GDM1 (cell line): ENCODE measurements at regions not wholly inside any gene's neighbourhood (a gene's known extent, or its start where the extent isn't known, plus 50 kb on each side); places are given as distances from the start of the nearest gene placed in this dataset.
"Not testable (repeated sequence)": the region's sequence is repeated elsewhere in the genome, so short reads cannot be mapped to it uniquely, and the experiment has no call there.

ENCODE experiments used
- DNase-seq: peaks from one replicate; lab custom pipeline; 2025; lab: John Stamatoyannopoulos, UW

GRCh38 chr1:118297521-118297920 is 112.5 kb upstream of the SPAG17 start:
- DNase-seq: no peak

- DNase-seq: no peak
Measured at GRCh38 chr1:118294875-118295642, 110.0 kb upstream of the SPAG17 start.

DNA sequence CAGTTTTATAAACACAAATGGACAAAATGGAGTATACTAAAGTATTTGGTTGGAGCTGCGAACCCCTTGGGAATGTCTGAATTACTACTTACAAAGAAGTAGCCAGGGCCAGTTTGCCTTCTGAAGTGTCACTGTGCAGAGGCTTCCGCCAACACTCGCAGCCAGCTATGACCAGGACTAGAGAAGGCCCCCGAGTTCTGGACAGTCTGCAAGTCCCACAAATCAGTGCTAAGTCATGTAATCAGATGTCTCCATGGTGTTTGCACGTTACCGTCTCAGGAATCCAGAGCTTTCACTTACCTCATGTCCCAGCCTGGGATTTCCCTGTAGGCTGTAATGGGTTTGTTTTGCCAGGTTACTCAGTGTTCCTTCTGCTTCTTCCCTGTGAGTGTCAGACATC is 106.6 kb upstream of the SPAG17 start:
- DNase-seq: no peak

DNA sequence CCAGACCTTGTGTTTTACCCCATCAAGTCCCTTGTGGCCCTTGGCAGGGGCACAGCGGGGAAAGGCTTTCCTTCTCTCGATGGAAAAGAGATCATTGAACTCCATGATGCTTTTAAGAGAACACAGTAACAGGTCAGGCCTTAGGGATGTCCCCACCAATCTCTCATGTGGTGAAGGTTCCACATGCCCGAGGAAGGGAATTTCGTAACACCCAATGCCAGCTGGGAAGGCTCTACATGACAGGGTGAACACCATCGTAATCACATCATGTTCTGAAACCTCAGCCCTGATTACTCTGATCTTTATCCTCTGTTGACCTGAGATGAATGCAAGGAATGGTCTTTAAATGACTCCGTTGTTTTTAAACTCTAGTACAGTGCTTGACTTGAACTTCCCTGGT is 105.5 kb upstream of the SPAG17 start:
- no peak for DNase-seq

GRCh38 chr1:118290046-118290445 is 105.0 kb upstream of the SPAG17 start:
- no peak for DNase-seq

- DNase-seq: not testable (repeated sequence)
Measured at GRCh38 chr1:118280656-118281055, 95.6 kb upstream of the SPAG17 start.

DNA sequence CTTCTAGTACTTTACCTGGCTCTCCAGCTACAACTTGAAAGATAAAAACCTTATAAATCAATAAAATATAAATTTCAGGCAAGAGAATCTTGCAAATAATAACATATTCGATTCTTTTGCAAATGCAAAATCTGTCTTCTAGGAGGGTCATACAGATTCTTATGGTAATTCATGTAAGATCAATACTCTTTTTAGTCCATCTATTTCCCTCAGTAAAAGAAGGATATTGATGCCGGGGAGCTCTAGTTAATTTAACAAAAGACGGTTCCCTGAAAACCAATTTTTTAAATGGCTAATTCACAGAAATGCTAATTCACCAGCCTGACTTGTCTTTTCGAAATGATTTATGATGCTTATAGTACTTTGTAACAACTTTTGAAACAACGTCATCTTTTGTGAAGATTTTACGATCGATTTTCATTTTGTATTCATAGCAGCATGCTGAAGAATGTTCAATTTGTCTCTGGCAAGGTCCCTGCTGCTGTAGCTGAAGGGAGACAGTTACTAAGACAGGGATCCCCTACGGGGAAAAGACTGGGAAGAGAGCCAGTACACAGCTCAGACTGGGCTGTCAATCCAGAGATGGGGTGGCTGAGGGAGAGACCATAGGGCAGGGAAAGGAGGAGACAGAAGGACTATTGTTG is 90.6 kb upstream of the SPAG17 start:
- DNase-seq: no peak

GRCh38 chr1:118272884-118273283 is 87.9 kb upstream of the SPAG17 start:
- DNase-seq: no peak

- no peak for DNase-seq
Measured at GRCh38 chr1:118271883-118272282, 86.9 kb upstream of the SPAG17 start.

DNA sequence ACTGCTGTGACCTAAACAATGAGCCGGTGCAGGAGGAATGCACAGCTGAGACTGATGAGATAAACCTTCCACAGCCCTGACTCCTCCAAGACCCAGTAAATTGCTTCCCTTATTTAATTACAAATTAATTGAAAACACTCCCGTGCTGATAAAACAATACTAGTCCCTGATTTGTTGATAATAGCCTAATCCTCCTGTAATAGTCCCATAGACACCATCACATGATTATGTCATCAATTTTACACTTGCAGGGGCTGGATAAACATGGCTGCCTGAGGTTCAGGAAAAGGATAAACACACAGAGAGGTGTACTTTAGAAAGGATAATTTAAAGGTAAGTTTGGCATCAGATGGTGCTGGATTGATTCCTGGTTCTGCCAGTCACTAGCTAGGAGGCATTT is 84.6 kb upstream of the SPAG17 start:
- DNase-seq: no peak

- DNase-seq: no peak
Measured at GRCh38 chr1:118266436-118266835, 81.4 kb upstream of the SPAG17 start.

DNA sequence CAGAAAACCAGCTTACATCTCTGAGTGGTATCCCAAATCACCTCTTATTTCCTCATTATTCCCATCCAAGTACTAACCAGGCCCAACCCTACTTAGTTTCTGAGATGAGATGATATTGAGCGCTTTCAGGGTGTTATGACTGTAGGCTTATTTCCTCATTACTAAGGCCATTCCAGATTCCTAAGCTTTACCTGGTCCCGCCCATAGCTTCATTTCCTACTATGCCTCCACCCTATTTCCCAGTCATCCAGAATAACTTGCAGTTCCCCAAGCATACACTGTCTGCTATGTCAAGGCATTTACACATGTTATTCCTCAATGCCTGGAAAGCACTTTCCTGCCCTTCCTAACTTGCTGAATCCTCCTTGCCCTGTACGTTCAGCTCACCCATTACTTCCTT is 79.3 kb upstream of the SPAG17 start:
- no peak for DNase-seq

GRCh38 chr1:118262865-118263264 is 77.8 kb upstream of the SPAG17 start:
- no peak for DNase-seq

- no peak for DNase-seq
Measured at GRCh38 chr1:118258975-118259374, 73.9 kb upstream of the SPAG17 start.

DNA sequence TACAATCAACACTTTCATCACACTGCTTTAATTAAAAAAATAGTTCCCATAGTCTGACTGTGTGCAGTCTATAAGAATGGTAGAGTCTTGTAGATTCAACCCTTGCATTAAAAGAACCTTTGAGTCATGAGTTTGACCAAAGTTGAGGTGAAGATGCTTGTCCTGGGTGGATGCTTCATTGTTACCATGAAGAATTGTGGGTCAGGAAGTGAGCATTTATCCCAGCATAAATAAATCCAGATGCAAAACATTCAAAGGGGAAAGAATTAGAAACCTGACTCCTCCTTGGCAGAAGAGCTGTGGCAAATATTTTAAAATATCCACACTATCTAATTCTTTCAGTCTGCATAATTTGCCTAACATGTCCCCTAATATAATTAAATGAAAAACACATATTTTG is 72.9 kb upstream of the SPAG17 start:
- no peak for DNase-seq

- no peak for DNase-seq
Measured at GRCh38 chr1:118254491-118255425, 69.7 kb upstream of the SPAG17 start.

- no peak for DNase-seq
Measured at GRCh38 chr1:118254001-118254400, 69.0 kb upstream of the SPAG17 start.

DNA sequence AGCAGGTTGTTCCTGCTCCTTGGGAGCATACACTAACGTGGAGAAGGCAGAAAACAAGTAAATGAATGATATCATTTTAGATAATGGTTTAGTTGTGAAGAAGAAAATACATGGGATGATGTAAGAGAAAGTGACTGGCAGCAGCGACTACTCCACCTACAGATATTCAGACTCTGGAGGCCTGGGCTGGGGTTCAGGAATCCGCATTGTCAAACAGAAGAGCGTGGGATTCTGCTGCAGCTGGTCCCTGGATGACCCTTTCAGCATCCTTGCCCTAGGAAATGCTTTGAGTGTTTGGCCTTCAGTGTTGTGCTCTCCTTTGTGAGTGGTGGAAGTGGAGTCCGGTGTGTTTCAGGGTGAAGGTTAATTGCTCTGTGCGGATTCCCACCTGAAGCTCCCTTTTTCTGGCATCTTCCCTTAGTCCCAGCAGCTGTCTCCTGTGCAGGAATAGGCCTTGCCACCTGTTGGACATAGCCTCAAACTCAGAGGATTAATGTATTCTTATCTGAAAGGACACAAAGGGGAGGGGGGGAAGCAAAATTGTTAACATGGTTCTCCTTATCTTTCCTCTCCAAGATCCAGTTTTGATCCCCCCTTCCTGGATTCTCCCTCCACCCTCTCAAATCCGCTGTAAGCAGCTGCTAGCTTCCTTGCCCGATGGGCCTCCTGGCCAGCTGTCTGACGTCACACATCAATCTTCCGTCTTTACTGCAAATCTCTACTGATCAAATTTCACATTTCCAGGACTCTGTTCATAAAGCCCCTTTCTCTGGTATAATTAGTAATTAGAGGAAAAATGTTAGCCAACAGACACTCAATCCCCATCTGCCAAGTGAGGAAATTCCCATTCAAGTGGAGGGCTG is 68.3 kb upstream of the SPAG17 start:
- DNase-seq: no peak

DNA sequence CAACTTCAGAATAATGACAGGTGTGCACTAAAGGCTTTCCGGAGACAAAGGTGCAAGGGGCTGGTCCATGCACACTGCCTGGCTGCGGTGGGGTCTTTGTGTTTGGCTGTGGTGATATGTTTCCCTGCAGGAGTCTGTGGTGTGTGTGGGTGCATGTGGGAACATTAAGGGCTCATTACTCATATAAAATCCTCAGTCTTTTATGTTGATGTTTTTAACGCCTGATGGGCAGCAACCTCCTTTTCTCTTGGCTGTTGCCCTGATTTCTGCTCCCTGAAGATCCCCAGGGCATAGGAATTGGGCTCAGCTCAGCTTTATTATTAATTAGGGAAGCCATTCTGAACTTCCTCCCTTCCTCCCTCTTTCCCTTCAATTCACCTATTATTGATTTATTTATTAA is 67.6 kb upstream of the SPAG17 start:
- no peak for DNase-seq

DNA sequence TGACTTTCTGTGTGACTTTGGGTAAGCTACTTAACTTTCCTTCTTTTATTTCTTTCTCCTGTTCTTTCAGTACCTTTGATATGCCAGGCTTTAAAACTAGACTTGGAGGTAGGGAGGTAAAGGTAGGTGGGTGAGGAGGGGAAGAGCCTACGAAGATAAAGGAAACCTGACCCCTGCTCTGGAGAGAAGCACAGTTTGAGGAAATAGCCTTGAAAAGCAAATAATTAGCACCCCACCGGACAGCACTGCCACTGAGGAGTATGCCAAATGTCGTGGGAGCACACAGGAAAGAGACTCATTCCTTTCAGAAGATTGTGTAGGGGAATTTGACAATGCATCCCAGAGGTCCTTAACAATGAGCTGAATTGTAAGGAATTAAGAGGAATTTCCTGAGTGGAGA is 65.2 kb upstream of the SPAG17 start:
- no peak for DNase-seq

- no peak for DNase-seq
Measured at GRCh38 chr1:118249641-118250040, 64.6 kb upstream of the SPAG17 start.

DNA sequence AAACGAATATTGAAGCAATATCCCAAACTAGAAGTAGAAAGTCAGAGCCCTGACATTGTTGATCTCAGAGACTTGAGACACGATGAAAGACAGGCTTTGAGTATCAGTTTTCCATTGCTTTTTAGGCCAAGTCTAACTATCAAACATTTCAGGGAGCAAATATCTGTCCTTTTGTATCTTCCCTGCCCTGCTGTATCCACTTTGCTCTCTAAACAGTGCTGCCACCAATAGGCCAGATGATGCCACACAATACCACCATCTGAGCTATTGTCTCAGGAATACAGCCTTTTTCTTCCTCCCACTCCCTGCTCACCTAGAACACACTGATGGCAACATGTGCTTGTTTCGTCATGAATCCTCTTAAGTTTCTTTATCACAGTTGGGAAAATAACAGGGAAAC is 62.6 kb upstream of the SPAG17 start:
- DNase-seq: no peak
